Spleen (tissue), 11 donors: ENCODE measurements at regions not wholly inside any gene's neighbourhood (a gene's known extent, or its start where the extent isn't known, plus 50 kb on each side); places are given as distances from the start of the nearest gene placed in this dataset.

Experiments used
- DNase-seq: peaks from one replicate; pipeline ENCODE4 v3.0.0-alpha.2; 2020
- H3K27ac ChIP-seq, 8 donors: fragments of 200-600 bp; sonication (generic) in 7 of 8; 1 replicate in 4 of 8; 2 replicates in 4 of 8; pipeline versions ENCODE4 v1.5.0 to v1.8.0; 2016 to 2021; ENCODE audit warnings: inconsistent platforms in 4 of 8, mild to moderate bottlenecking in 4 of 8, moderate library complexity in 1 of 8
- H3K27me3 ChIP-seq, 7 donors: fragments of 200-600 bp; sonication (generic) in 6 of 7; replicated peaks in 1 of 7; 1 replicate in 4 of 7; 2 replicates in 3 of 7; pipeline versions ENCODE4 v1.5.0 to v1.8.0; 2016 to 2021; ENCODE audit warnings: inconsistent platforms in 3 of 7, mild to moderate bottlenecking in 1 of 7
- H3K36me3 ChIP-seq, 6 donors: fragments of 200-600 bp; sonication (generic) in 5 of 6; 1 replicate in 4 of 6; 2 replicates in 2 of 6; pipeline versions ENCODE4 v1.5.0 to v1.8.0; 2016 to 2021; ENCODE audit warnings: inconsistent platforms in 2 of 6
- H3K4me1 ChIP-seq, 6 donors: fragments of 200-600 bp; sonication (generic) in 5 of 6; 1 replicate in 3 of 6; 2 replicates in 3 of 6; pipeline versions ENCODE4 v1.5.0 to v1.8.0; 2016 to 2021; ENCODE audit warnings: inconsistent platforms in 3 of 6
- H3K4me3 ChIP-seq, 8 donors: fragments of 200-600 bp; sonication (generic) in 7 of 8; 1 replicate in 4 of 8; 2 replicates in 4 of 8; pipeline versions ENCODE4 v1.5.0 to v1.8.0; 2016 to 2021; ENCODE audit warnings: inconsistent platforms in 4 of 8, mild to moderate bottlenecking in 4 of 8, moderate library complexity in 2 of 8
- H3K9me3 ChIP-seq, 8 donors: fragments of 200-600 bp; sonication (generic) in 7 of 8; 1 replicate in 4 of 8; 2 replicates in 4 of 8; pipeline versions ENCODE4 v1.5.0 to v1.8.0; 2016 to 2021; ENCODE audit warnings: inconsistent platforms in 4 of 8
- CTCF ChIP-seq, 11 experiments: fragments of 200-600 bp in 7 of 11; fragments of 450-650 bp in 4 of 11; sonication (generic) in 4 of 11; IDR thresholded peaks in 8 of 11; conservative IDR thresholded peaks in 3 of 11; 1 replicate in 7 of 11; 2 replicates in 4 of 11; pipeline versions ENCODE4 v1.4.0 to v1.8.0; 2016 to 2021; ENCODE audit warnings: antibody characterized with exemption in 11 of 11, inconsistent platforms in 4 of 11, mild to moderate bottlenecking in 1 of 11
- POLR2A ChIP-seq, 3 donors: fragments of 450-650 bp; IDR thresholded peaks; one replicate each; pipeline ENCODE4 v1.5.1; 2017; ENCODE audit warnings: antibody characterized with exemption in 3 of 3, mild to moderate bottlenecking in 1 of 3
- POLR2AphosphoS5 ChIP-seq, 3 donors: sonication (generic); formaldehyde crosslinking; IDR thresholded peaks; one replicate each; pipeline ENCODE4 v1.5.1; 2017; ENCODE audit warnings: antibody characterized with exemption in 3 of 3
- WGBS, 5 donors: extraction: QIAGEN DNeasy Blood & Tissue Kit in 3 of 5; methylation state at CpG; one replicate each; pipeline versions ENCODE4 v1.1.5 to v1.1.7; 2013 to 2018; 5-methylcytosine and 5-hydroxymethylcytosine counted together
- intact Hi-C: fragments of 100-400 bp; cut with DNase I; formaldehyde crosslinking; loops from one replicate; pipeline ENCODE4 v1.15.0; 2023; ENCODE audit warnings: low total_unique reads
- donor health status: healthy with polysubstance abuse.
- donor health status: DM: no; HTN: no; CAD: no; lungs with moderate emphysema.
- donor health status: DM: no; HTN: no; CAD: no.
- donor health status: Bipolar disorder and iron deficiency.
- donor health status: healthy.
- donor health status: DM: no; HTN: no; CAD: no.
- donor health status: DM: yes; HTN: yes; CAD: no.

- TF ChIP-seq CTCF (IDR thresholded peaks at IDR 0.05 in 8 of 11, conservative IDR thresholded peaks at IDR 0.05 in 3 of 11), result no peak
- TF ChIP-seq POLR2AphosphoS5 (IDR thresholded peaks at IDR 0.05), result no peak
- no peak for TF ChIP-seq POLR2A (IDR thresholded peaks at IDR 0.05)
- intact Hi-C loops, result no loop called here
These were observed 395.8 kb upstream of the DMD start for GRCh38 chrX:33607042-33607595.

GRCh38 chrX:33605997-33606396, 394.6 kb upstream of the DMD start:
- Histone ChIP-seq H3K27ac (no peak overlapping the region), H3K36me3 (no peaks in the 10 kb centered on the region), H3K4me3 (no peak overlapping the region), H3K9me3 (peaks cover 0 to 5% (median 0%) of the 10 kb centered on the region in 8 donors), H3K27me3 (no peaks in the 10 kb centered on the region), H3K4me1 (no peaks in the 10 kb centered on the region)
- intact Hi-C loops, result no loop called here
- TF ChIP-seq CTCF (IDR thresholded peaks at IDR 0.05 in 8 of 11, conservative IDR thresholded peaks at IDR 0.05 in 3 of 11) (no peak), POLR2AphosphoS5 (IDR thresholded peaks at IDR 0.05) (no peak), POLR2A (IDR thresholded peaks at IDR 0.05) (no peak)
- 75 to 93% (median 84%) methylated on average over 1 to 4 of the region's 4 CpGs for WGBS, 5 donors
- no peak for DNase-seq

More at GRCh38 chrX:33607042-33607595, 395.8 kb upstream of the DMD start:
- Histone ChIP-seq H3K9me3 (peaks cover 0 to 5% (median 0%) of the 10 kb centered on the region in 8 donors), H3K4me1 (no peaks in the 10 kb centered on the region), H3K27ac (no peak overlapping the region), H3K36me3 (no peaks in the 10 kb centered on the region), H3K27me3 (no peaks in the 10 kb centered on the region), H3K4me3 (no peak overlapping the region)
- WGBS, 5 donors, result 77 to 88% (median 84%) methylated on average over 5 to 7 of the region's 7 CpGs
- no peak for DNase-seq

- Histone ChIP-seq H3K4me1 (no peaks in the 10 kb centered on the region), H3K36me3 (no peaks in the 10 kb centered on the region), H3K4me3 (no peak overlapping the region), H3K9me3 (no peaks in the 10 kb centered on the region), H3K27ac (no peak overlapping the region), H3K27me3 (no peaks in the 10 kb centered on the region)
- WGBS, 5 donors, result 55 to 95% (median 82%) methylated on average over 2 of the region's 2 CpGs
- intact Hi-C loops, result no loop called here
- TF ChIP-seq POLR2AphosphoS5 (IDR thresholded peaks at IDR 0.05) (no peak), POLR2A (IDR thresholded peaks at IDR 0.05) (no peak), CTCF (IDR thresholded peaks at IDR 0.05 in 8 of 11, conservative IDR thresholded peaks at IDR 0.05 in 3 of 11) (no peak)
- no peak for DNase-seq
These were observed 381.0 kb upstream of the DMD start for GRCh38 chrX:33592396-33592795.

- intact Hi-C loops, result no loop called here
- DNase-seq, result no peak
- H3K27me3 ChIP-seq, result no peaks in the 10 kb centered on the region
- H3K4me3 ChIP-seq, result no peak overlapping the region
- no peaks in the 10 kb centered on the region for H3K9me3 ChIP-seq
- WGBS, 5 donors, result 38 to 67% (median 45%) methylated on average over 1 of the region's 1 CpG
- TF ChIP-seq POLR2AphosphoS5 (IDR thresholded peaks at IDR 0.05) (no peak), POLR2A (IDR thresholded peaks at IDR 0.05) (no peak), CTCF (IDR thresholded peaks at IDR 0.05 in 8 of 11, conservative IDR thresholded peaks at IDR 0.05 in 3 of 11) (no peak)
- no peaks in the 10 kb centered on the region for H3K4me1 ChIP-seq
- H3K36me3 ChIP-seq, result no peaks in the 10 kb centered on the region
- H3K27ac ChIP-seq, result no peak overlapping the region
These were observed 378.0 kb upstream of the DMD start for GRCh38 chrX:33589316-33589715.
